PC-3 (cell line): ENCODE measurements at regions not wholly inside any gene's neighbourhood (a gene's known extent, or its start where the extent isn't known, plus 50 kb on each side); places are given as distances from the start of the nearest gene placed in this dataset.
"Not testable (repeated sequence)": the region's sequence is repeated elsewhere in the genome, so short reads cannot be mapped to it uniquely, and the experiment has no call there.

Experiments used
- ATAC-seq: fragments of 200-7000 bp; cut with Tn5 transposase; 2 replicates; pipeline ENCODE4 v1.9.1; 2020; ENCODE audit warnings: mild to moderate bottlenecking, moderate library complexity
- BruUV-seq: library from RNA; stranded (reverse); fragments of 400-500 nt; replicated peaks from 2 replicates; lab custom pipeline; 2021; lab: Mats Ljungman, UMichigan
- CTCF ChIA-PET: fragments of 300-600 bp; sonication (Branson Sonifier 250); formaldehyde crosslinking; loops from one replicate; lab custom pipeline; 2022; ENCODE audit warnings: antibody characterized with exemption; lab: Charles Lee
- POLR2A ChIA-PET: fragments of 300-600 bp; sonication (Branson Sonifier 250); formaldehyde crosslinking; loops from one replicate; lab custom pipeline; 2022; ENCODE audit warnings: antibody characterized with exemption; ENCODE audit not compliant: unreplicated experiment; lab: Charles Lee
- DNase-seq: peaks from one replicate; pipeline ENCODE4 v3.0.0-alpha.2; 2015
- H2AFZ ChIP-seq: fragments of 300-600 bp; sonication (generic); 2 replicates; pipeline ENCODE4 v1.6.0; 2016; ENCODE audit warnings: antibody characterized with exemption, low read length
- H3F3A ChIP-seq: fragments of 300-600 bp; sonication (generic); one replicate; pipeline ENCODE4 v1.6.0; 2017; ENCODE audit warnings: antibody characterized with exemption, low read length, control low read depth, mild to moderate bottlenecking; ENCODE audit not compliant: unreplicated experiment
- H3K27ac ChIP-seq: fragments of 300-600 bp; sonication (generic); 2 replicates; pipeline ENCODE4 v1.5.1; 2016; ENCODE audit warnings: mild to moderate bottlenecking, low read length
- H3K27me3 ChIP-seq: fragments of 300-600 bp; sonication (generic); 2 replicates; pipeline ENCODE4 v1.6.1; 2016; ENCODE audit warnings: low read length, mixed read lengths
- H3K36me3 ChIP-seq: fragments of 300-600 bp; sonication (generic); 2 replicates; pipeline ENCODE4 v1.6.1; 2016; ENCODE audit warnings: low read depth, mixed run types, low read length, mixed read lengths
- H3K4me1 ChIP-seq: fragments of 300-600 bp; sonication (generic); 2 replicates; pipeline ENCODE4 v1.5.1; 2016; ENCODE audit warnings: low read length; ENCODE audit not compliant: insufficient read depth
- H3K4me2 ChIP-seq: fragments of 300-600 bp; sonication (generic); 2 replicates; pipeline ENCODE4 v1.6.0; 2016; ENCODE audit warnings: low read length
- H3K4me3 ChIP-seq: fragments of 300-600 bp; sonication (generic); 2 replicates; pipeline ENCODE4 v1.5.1; 2016; ENCODE audit warnings: mild to moderate bottlenecking, low read length, mixed read lengths
- H3K79me2 ChIP-seq: fragments of 300-600 bp; sonication (generic); 2 replicates; pipeline ENCODE4 v1.6.1; 2017; ENCODE audit warnings: low read length, mixed read lengths
- H3K9ac ChIP-seq: fragments of 300-600 bp; sonication (generic); 2 replicates; pipeline ENCODE4 v1.6.0; 2016; ENCODE audit warnings: mild to moderate bottlenecking, low read length
- H3K9me2 ChIP-seq: fragments of 300-600 bp; sonication (generic); replicated peaks from 2 replicates; pipeline ENCODE4 v1.6.1; 2016; ENCODE audit warnings: mixed run types, low read length, mixed read lengths
- H3K9me3 ChIP-seq: fragments of 300-600 bp; sonication (generic); 2 replicates; pipeline ENCODE4 v1.6.1; 2016; ENCODE audit warnings: low read length, mixed read lengths
- H4K20me1 ChIP-seq: fragments of 300-600 bp; sonication (generic); 2 replicates; pipeline ENCODE4 v1.6.1; 2016; ENCODE audit warnings: low read length, mixed read lengths
- EZH2 ChIP-seq: fragments of 300-600 bp; sonication (generic); IDR thresholded peaks from one replicate; pipeline ENCODE4 v1.6.1; 2017; ENCODE audit warnings: antibody characterized with exemption, mild to moderate bottlenecking, low read length; ENCODE audit not compliant: unreplicated experiment
- EZH2phosphoT487 ChIP-seq: fragments of 300-600 bp; sonication (generic); IDR thresholded peaks from 2 replicates; pipeline ENCODE4 v1.6.1; 2018; ENCODE audit warnings: mild to moderate bottlenecking, antibody characterized with exemption, low read length, borderline replicate concordance
- intact Hi-C: fragments of 100-400 bp; cut with micrococcal nuclease; formaldehyde crosslinking; loops from 2 replicates; pipeline ENCODE4 v1.9.0; 2023
- TF ChIP-seq, protein P1 (sequence below): fragments of 300-600 bp; sonication (generic); conservative IDR thresholded peaks from 2 replicates; pipeline ENCODE4 v1.5.1; 2017; ENCODE audit warnings: antibody characterized with exemption, low read depth, mild to moderate bottlenecking, low read length

DNA sequence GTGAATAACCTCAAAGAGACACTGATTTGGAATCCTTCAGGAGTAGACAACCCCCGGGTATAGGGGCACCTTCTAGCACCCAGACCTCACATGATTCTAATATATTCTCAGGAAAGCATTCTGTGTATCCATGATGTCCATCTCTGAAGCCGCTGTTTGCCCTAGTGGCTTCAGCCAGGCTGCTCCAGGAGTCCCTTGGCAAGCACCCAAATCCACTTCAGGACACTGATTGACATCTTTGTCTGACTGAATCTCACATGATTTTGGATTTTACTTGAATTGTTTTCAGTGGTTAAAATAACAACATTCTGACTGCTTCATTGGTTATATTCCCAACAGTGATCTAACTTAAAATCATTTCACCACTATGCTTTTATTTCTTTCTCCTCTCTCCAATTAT lies 390.5 kb upstream of the CLEC14A start:
- intact Hi-C loops: no loop called here
- DNase-seq (peak; percentile 22), ATAC-seq (no peak)
- H3K4me1 ChIP-seq: no peaks in the 10 kb centered on the region
- H3K27me3 ChIP-seq: no peaks in the 10 kb centered on the region
- POLR2A ChIA-PET: no interaction called here
- TF ChIP-seq EZH2: no peak
- TF ChIP-seq, protein P1, sequence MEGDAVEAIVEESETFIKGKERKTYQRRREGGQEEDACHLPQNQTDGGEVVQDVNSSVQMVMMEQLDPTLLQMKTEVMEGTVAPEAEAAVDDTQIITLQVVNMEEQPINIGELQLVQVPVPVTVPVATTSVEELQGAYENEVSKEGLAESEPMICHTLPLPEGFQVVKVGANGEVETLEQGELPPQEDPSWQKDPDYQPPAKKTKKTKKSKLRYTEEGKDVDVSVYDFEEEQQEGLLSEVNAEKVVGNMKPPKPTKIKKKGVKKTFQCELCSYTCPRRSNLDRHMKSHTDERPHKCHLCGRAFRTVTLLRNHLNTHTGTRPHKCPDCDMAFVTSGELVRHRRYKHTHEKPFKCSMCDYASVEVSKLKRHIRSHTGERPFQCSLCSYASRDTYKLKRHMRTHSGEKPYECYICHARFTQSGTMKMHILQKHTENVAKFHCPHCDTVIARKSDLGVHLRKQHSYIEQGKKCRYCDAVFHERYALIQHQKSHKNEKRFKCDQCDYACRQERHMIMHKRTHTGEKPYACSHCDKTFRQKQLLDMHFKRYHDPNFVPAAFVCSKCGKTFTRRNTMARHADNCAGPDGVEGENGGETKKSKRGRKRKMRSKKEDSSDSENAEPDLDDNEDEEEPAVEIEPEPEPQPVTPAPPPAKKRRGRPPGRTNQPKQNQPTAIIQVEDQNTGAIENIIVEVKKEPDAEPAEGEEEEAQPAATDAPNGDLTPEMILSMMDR: no peak
- TF ChIP-seq EZH2phosphoT487: no peak
- no peaks in the 10 kb centered on the region for H4K20me1 ChIP-seq
- H3K9me3 ChIP-seq: no peaks in the 10 kb centered on the region
- H3K9ac ChIP-seq: no peak overlapping the region
- BruUV-seq: no TSS peak
- CTCF ChIA-PET: no interaction called here
- no peak overlapping the region for H2AFZ ChIP-seq
- H3K9me2 ChIP-seq: no peaks in the 10 kb centered on the region
- H3K4me3 ChIP-seq: no peak overlapping the region
- no peaks in the 10 kb centered on the region for H3K79me2 ChIP-seq
- no peaks in the 10 kb centered on the region for H3F3A ChIP-seq
- no peaks in the 10 kb centered on the region for H3K36me3 ChIP-seq
- H3K27ac ChIP-seq: no peak overlapping the region
- no peak overlapping the region for H3K4me2 ChIP-seq

DNA sequence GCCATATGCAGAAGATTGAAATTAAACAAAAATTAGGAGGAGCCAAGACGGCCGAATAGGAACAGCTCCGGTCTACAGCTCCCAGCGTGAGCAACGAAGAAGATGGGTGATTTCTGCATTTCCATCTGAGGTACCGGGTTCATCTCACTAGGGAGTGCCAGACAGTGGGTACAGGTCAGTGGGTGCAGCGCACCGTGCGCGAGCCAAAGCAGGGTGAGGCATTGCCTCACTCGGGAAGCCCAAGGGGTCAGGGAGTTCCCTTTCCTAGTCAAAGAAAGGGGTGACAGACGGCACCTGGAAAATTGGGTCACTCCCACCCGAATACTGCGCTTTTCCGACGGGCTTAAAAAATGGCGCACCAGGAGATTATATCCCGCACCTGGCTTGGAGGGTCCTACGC lies 379.0 kb upstream of the CLEC14A start:
- H3F3A ChIP-seq, H3K27me3 ChIP-seq, H3K4me1 ChIP-seq, H3K4me2 ChIP-seq, H3K9me3 ChIP-seq, H3K9ac ChIP-seq, ATAC-seq, DNase-seq, CTCF ChIA-PET, H3K9me2 ChIP-seq, BruUV-seq, H3K27ac ChIP-seq, intact Hi-C loops, H3K79me2 ChIP-seq, POLR2A ChIA-PET, H2AFZ ChIP-seq, H3K36me3 ChIP-seq, H3K4me3 ChIP-seq, H4K20me1 ChIP-seq: not testable (repeated sequence)

DNA sequence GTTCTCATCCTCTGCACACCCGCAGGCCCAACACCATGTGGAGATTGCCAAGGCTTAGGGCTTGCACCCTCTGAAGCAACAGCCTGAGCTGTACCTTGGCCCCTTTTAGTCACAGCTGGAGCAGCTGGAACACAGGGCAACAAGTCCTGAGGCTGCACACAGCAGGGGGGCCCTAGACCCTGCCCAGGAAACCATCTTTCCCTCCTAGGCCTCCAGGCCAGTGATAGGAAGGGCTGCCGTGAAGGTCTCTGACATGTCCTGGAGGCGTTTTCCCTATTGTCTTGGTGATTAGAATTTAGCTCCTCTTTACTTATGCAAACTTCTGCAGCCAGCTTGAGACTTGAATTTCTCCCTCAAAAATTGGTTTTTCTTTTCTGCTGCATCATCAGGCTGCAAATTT lies 373.5 kb upstream of the CLEC14A start:
- no peaks in the 10 kb centered on the region for H3K9me2 ChIP-seq
- H3K79me2 ChIP-seq: no peaks in the 10 kb centered on the region
- ChIA-PET CTCF (no interaction called here), POLR2A (no interaction called here)
- no TSS peak for BruUV-seq
- H3K27ac ChIP-seq: no peak overlapping the region
- H4K20me1 ChIP-seq: no peaks in the 10 kb centered on the region
- no peak for ATAC-seq
- DNase-seq: no peak
- H3K4me2 ChIP-seq: no peak overlapping the region
- intact Hi-C loops: no loop called here
- H3K4me3 ChIP-seq: no peak overlapping the region
- no peaks in the 10 kb centered on the region for H3F3A ChIP-seq
- no peaks in the 10 kb centered on the region for H3K36me3 ChIP-seq
- no peaks in the 10 kb centered on the region for H3K27me3 ChIP-seq
- H3K4me1 ChIP-seq: no peaks in the 10 kb centered on the region
- no peak overlapping the region for H3K9ac ChIP-seq
- no peak for TF ChIP-seq EZH2
- TF ChIP-seq EZH2phosphoT487: no peak
- H2AFZ ChIP-seq: no peak overlapping the region
- no peaks in the 10 kb centered on the region for H3K9me3 ChIP-seq

DNA sequence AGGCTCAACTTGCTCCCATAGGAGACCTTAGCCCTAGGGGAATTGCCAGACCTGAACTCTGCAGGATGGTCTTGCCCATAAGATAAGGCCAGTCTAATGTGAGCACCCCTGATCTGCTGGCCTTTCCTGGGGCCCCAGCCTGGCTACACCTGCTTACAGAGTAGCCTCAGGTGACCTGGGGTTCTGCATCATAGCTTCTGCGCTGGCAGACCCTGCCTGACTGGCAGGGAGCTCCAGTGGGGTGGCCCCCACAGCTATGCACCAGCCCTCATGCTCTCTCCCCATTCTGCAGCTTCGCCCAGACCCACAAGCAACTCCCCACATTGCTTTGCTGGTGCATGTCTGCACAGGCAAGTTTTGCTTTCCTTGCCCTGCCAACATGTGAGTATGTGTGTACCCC lies 371.3 kb upstream of the CLEC14A start:
- no peak overlapping the region for H3K4me3 ChIP-seq
- H3K9ac ChIP-seq: no peak overlapping the region
- H4K20me1 ChIP-seq: no peaks in the 10 kb centered on the region
- no peaks in the 10 kb centered on the region for H3F3A ChIP-seq
- DNase-seq: no peak
- ChIA-PET POLR2A (no interaction called here), CTCF (no interaction called here)
- no peak overlapping the region for H2AFZ ChIP-seq
- no peak for TF ChIP-seq EZH2phosphoT487
- TF ChIP-seq EZH2: no peak
- TF ChIP-seq, protein P1: no peak
- intact Hi-C loops: no loop called here
- no peaks in the 10 kb centered on the region for H3K4me1 ChIP-seq
- no peaks in the 10 kb centered on the region for H3K27me3 ChIP-seq
- no peak overlapping the region for H3K4me2 ChIP-seq
- no peaks in the 10 kb centered on the region for H3K9me3 ChIP-seq
- no peaks in the 10 kb centered on the region for H3K36me3 ChIP-seq
- H3K79me2 ChIP-seq: no peaks in the 10 kb centered on the region
- H3K9me2 ChIP-seq: no peaks in the 10 kb centered on the region
- no peak overlapping the region for H3K27ac ChIP-seq
- no peak for ATAC-seq
- no TSS peak for BruUV-seq
